Erythroblast (primary cell): ENCODE measurements at regions not wholly inside any gene's neighbourhood (a gene's known extent, or its start where the extent isn't known, plus 50 kb on each side); places are given as distances from the start of the nearest gene placed in this dataset.

Experiments
- DNase-seq, 2 experiments: peaks; one replicate each; lab custom pipeline; 2025; lab: John Stamatoyannopoulos, UW
- GATA1 ChIP-seq: IDR thresholded peaks from 2 replicates; pipeline ENCODE4 v1.6.1; 2011; ENCODE audit warnings: low read depth, mild to moderate bottlenecking, control low read depth, low read length, moderate library complexity
- POLR2A ChIP-seq: IDR thresholded peaks from 2 replicates; pipeline ENCODE4 v1.6.1; 2011; ENCODE audit warnings: mild to moderate bottlenecking, low read length

- DNase-seq, result no peak
- no peak for TF ChIP-seq POLR2A
- no peak for TF ChIP-seq GATA1
These were observed 103.6 kb downstream of the TMPRSS5 start for GRCh38 chr11:113602483-113602882.

DNA sequence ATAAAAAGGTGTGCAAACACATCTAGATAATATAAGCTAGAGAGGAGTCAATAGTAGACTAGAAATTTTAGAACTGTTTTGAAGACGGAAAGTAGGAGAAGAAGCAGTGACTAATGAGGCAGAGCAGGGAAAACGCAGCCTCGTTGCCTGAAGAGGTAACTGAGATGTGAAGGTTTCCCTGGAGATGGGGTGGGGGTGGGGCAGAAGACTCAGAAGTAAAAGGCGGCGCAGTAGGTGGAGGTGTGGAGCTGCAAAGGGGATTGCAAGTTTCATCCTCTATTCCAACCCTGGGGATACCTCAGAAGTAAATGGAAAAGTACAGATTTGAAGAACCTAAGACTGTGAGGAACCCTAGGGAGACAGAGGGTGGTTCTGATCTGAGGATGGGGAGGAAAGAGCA is 109.5 kb downstream of the TMPRSS5 start:
- DNase-seq, result no peak
- TF ChIP-seq POLR2A (no peak), GATA1 (no peak)

DNA sequence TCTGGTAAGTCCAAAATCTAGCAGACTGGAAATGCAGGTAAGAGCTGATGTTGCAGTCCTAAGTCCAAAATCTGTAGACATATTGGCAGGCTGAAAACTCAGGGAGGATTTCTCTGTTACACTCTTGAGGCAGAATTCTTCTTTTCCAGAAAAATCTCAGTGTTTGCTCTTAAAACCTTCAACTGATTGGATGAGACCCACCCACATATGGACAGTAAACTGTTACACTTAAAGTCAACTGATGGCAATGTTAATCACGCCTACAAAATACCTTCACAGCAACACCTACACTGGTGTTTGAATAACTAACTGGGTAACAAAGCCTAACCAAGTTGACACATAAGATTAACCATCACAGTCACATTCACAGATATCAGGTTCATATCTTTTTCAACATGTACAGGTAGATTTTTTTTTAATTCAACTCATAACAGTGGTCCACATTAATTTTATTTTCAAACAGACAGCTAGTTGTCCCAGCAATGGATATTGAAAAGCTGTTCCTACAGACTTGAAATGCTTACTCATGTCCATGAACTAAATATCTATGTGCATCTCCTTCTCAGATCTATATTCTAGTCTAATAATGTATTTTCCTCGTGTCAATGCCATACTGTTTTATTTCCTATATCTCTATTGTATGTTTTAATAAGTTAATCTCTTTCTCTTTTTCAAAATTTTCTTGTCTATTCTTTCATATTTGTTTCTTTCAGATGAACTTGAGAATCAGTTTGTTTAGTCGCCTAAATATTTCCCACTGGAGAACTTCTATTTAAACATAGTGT is 110.1 kb downstream of the TMPRSS5 start:
- TF ChIP-seq POLR2A (no peak), GATA1 (no peak)

GRCh38 chr11:113593698-113594308 is 112.3 kb downstream of the TMPRSS5 start:
- TF ChIP-seq POLR2A (no peak), GATA1 (no peak)
- DNase-seq, result no peak

More for the DNA sequence above, 110.1 kb downstream of the TMPRSS5 start:
- DNase-seq, result no peak

- no peak for DNase-seq
- TF ChIP-seq GATA1 (no peak), POLR2A (no peak)
These were observed 115.0 kb downstream of the TMPRSS5 start for GRCh38 chr11:113591117-113591516.

DNA sequence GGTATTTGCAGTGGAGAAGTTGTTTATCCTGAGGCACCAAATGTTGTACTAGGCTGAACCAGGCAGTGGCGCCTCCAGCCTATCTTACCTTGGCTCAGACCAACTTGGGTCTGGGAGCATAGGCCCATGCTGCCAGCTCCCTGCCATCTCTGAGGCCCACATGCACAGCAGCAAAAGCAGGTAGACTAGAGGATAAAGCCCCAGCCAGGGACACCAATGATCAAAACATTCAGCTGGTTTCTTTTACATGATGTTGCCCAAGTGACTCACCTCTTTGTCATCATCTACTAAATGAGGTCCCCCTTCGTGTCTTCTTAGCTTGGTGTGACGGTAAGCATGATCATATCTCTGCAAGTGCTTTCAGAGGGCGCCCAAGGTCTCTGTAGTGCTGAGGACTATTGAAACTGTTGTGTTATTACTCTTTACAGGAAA is 112.1 kb upstream of the DRD2 start:
- DNase-seq, result peak in 1 of 2 experiments; percentile 8
- TF ChIP-seq GATA1, result no peak
- no peak for TF ChIP-seq POLR2A

DNA sequence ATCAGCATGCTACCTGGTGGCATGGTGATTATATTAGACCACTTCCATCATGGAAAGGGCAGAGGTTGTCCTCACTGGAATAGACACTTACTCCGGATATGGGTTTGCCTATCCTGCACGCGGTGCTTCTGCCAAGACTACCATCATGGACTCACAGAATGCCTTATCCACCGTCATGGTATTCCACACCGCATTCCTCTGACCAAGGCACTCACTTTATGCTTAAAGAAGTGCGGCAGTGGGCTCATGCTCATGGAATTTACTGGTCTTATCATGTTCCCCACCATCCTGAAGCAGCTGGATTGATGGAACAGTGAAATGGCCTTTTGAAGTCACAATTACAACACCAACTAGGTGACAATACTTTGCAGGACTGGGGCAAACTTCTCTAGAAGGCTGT is 109.2 kb upstream of the DRD2 start:
- no peak for DNase-seq
- no peak for TF ChIP-seq GATA1
- no peak for TF ChIP-seq POLR2A

GRCh38 chr11:113581713-113582112 is 106.5 kb upstream of the DRD2 start:
- no peak for DNase-seq

DNA sequence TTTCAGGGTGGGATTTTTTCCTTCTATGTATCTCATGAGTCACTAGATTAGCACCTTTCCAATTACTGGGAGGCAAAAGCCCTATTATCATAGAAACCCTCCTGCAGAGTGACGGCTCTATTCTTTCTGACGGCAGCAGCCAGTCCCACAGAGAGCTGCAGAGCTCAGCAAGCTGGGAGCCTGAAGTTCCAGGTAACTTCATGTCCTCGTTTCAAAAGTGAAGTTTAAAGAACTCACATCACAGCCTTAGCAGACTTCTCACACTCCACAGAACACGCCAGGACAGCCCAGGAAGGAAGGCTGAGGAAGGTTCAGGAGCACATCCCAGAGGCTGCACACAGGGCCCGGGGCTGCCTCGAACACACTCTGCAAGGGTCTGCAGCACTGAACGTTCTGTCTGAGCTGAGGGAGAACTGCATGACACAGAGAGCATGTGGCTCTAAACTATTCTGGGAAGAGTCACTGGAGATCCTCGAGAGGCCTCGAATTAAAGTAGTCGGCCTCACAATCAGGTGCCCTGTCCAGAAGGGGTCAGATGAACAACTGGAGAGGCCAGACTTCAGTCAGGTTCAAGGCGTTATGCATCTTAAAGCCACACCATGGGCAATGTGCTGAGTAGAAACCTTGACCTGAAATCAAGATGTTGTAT is 104.2 kb upstream of the DRD2 start:
- DNase-seq, result no peak
- TF ChIP-seq GATA1, result no peak
- TF ChIP-seq POLR2A, result no peak

More at GRCh38 chr11:113581713-113582112, 106.5 kb upstream of the DRD2 start:
- TF ChIP-seq POLR2A, result no peak
- TF ChIP-seq GATA1, result no peak

DNA sequence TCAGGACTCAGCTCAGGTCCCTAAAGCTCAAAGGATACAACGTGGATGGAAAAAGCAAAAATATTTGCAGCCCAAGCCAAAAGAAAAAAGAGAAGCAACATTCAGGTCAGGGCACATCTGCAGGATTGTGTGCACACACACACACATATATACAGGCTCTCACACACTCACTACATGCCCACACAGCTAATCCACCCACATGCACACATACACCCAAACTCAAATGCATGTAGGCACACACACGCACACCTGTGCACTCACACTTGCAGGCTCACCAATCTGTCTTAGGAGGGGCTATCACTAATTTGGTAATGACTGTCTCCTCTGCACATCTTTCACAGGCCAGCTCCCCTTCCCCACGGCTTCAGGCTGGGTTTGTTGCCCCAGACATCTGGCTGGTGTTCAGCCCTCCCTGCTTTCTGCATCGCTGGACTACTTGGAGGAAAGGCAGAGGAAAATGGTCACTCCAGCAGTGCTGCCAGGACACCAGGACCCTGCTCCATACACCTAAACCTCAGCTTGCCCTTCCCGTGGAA is 103.6 kb upstream of the DRD2 start:
- no peak for DNase-seq
- TF ChIP-seq POLR2A (no peak), GATA1 (no peak)

GRCh38 chr11:113578033-113578380 is 102.8 kb upstream of the DRD2 start:
- no peak for DNase-seq
- TF ChIP-seq POLR2A (no peak), GATA1 (no peak)

DNA sequence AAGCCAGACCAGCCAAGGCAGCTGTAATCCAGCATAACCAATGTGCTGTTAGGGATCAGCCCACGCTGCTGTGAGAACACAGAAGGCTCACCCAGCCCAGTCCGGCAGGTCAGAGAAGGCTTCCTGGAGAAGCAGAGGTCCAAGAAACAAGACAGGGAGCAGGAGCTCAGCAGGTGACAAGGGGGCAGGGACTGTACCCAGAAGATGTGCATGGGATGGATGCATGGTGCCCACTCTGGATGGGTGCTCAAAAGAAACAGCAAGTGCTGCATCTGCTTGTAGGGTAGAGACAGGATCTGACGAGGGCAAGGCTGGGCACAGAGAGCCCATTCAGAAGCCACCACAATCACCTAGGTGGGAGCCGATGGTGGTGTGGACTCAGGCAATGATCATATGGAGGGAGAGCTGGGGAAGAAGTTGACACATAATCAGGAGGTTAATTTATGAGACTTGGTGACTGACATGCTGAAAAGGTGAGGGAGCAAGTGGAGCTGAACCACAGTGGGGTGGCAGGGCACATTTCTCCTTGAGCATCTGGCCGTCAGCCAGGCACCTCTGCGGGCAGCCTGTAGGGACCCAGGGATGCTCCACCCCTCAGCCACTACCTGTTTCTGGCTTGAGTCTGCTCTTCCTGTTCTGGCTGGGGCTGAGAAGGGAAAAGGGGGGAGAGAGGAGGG is 102.3 kb upstream of the DRD2 start:
- TF ChIP-seq POLR2A, result no peak
- no peak for TF ChIP-seq GATA1
- DNase-seq, result no peak

DNA sequence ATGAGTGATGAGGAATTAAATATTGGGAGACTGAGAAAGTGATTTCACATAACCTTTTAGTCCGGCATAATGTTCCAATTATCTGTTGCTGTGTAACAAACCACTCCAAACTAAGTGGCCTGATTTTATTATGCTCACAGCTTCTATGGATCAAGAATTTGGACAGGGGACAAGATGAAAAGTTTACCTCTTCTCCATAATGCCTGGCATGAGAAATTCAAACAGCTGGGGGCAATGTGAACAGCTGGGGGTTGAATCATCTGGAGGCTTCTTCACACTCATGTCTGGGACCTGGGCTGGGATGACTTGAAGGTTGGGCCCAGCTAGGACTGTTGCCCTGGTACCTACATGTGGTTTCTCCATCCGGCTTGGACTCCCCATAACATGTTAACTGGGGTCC is 99.4 kb upstream of the DRD2 start:
- TF ChIP-seq POLR2A (no peak), GATA1 (no peak)
- DNase-seq, result no peak
